Gastroesophageal sphincter (tissue), 4 donors: ENCODE measurements at regions not wholly inside any gene's neighbourhood (a gene's known extent, or its start where the extent isn't known, plus 50 kb on each side); places are given as distances from the start of the nearest gene placed in this dataset.

ENCODE experiments used
- ATAC-seq: fragments of 150-250 bp; one replicate; pipeline ENCODE4 v1.9.1; 2016; ENCODE audit warnings: mild to moderate bottlenecking, moderate library complexity
- H3K27ac ChIP-seq, 4 donors: fragments of 200-600 bp; sonication (generic) in 3 of 4; 1 replicate in 3 of 4; 2 replicates in 1 of 4; pipeline ENCODE4 v1.5.1; 2016 to 2019
- H3K27me3 ChIP-seq: fragments of 200-600 bp; sonication (generic); one replicate; pipeline ENCODE4 v1.5.1; 2019
- H3K36me3 ChIP-seq, 2 donors: fragments of 200-600 bp; sonication (generic); one replicate each; pipeline ENCODE4 v1.5.1; 2019; ENCODE audit warnings: control low read depth in 1 of 2
- H3K4me1 ChIP-seq, 3 donors: fragments of 200-600 bp; sonication (generic); 1 replicate in 2 of 3; 2 replicates in 1 of 3; pipeline ENCODE4 v1.5.1; 2016 to 2019; ENCODE audit warnings: control low read depth in 2 of 3
- H3K4me3 ChIP-seq, 2 donors: fragments of 200-600 bp; sonication (generic); one replicate each; pipeline ENCODE4 v1.5.1; 2019; ENCODE audit warnings: mild to moderate bottlenecking in 1 of 2, moderate library complexity in 1 of 2
- H3K9me3 ChIP-seq, 3 donors: fragments of 200-600 bp; sonication (generic); one replicate each; pipeline ENCODE4 v1.5.1; 2017 to 2019; ENCODE audit warnings: control low read depth in 2 of 3
- CTCF ChIP-seq, 4 experiments: fragments of 200-600 bp in 2 of 4; fragments of 450-650 bp in 2 of 4; sonication (generic) in 1 of 4; IDR thresholded peaks; one replicate each; pipeline ENCODE4 v1.5.1; 2017 to 2019; ENCODE audit warnings: antibody characterized with exemption in 4 of 4, mild to moderate bottlenecking in 2 of 4, moderate library complexity in 2 of 4
- EP300 ChIP-seq: sonication (generic); formaldehyde crosslinking; IDR thresholded peaks from one replicate; pipeline ENCODE4 v1.6.1; 2017; ENCODE audit warnings: antibody characterized with exemption, mild to moderate bottlenecking
- POLR2A ChIP-seq, 2 donors: fragments of 450-650 bp; IDR thresholded peaks; one replicate each; pipeline ENCODE4 v1.6.1; 2017; ENCODE audit warnings: antibody characterized with exemption in 2 of 2, mild to moderate bottlenecking in 2 of 2, moderate library complexity in 1 of 2
- POLR2AphosphoS5 ChIP-seq: sonication (generic); formaldehyde crosslinking; IDR thresholded peaks from one replicate; pipeline ENCODE4 v1.6.1; 2017; ENCODE audit warnings: antibody characterized with exemption
- WGBS, 2 donors: methylation state at CpG; one replicate each; pipeline ENCODE4 v1.1.5; 2018; ENCODE audit warnings: low coverage in 1 of 2; 5-methylcytosine and 5-hydroxymethylcytosine counted together

- H3K27ac ChIP-seq = no peak overlapping the region
- no peaks in the 10 kb centered on the region for H3K4me1 ChIP-seq
- H3K4me3 ChIP-seq = no peak overlapping the region
- H3K27me3 ChIP-seq = peaks cover 12% of the 10 kb centered on the region
- no peak for ATAC-seq
- WGBS, 2 donors = 47 to 74% methylated on average over 2 to 7 of the region's 7 CpGs
- no peak for TF ChIP-seq EP300
- TF ChIP-seq POLR2AphosphoS5 = no peak
- no peak for TF ChIP-seq POLR2A (IDR thresholded peaks at IDR 0.05)
- no peak for TF ChIP-seq CTCF (IDR thresholded peaks at IDR 0.05)
- H3K9me3 ChIP-seq = no peaks in the 10 kb centered on the region
- H3K36me3 ChIP-seq = no peaks in the 10 kb centered on the region
Observed at GRCh38 chr9:38195737-38196161, 126.7 kb upstream of the SHB start.

- 64 to 74% methylated on average over 3 of the region's 4 CpGs for WGBS, 2 donors
- H3K27ac ChIP-seq = no peak overlapping the region
- ATAC-seq = no peak
Observed at GRCh38 chr9:38194870-38195269, 125.8 kb upstream of the SHB start.

GRCh38 chr9:38192731-38193265 lies 123.8 kb upstream of the SHB start:
- no peak for TF ChIP-seq POLR2A (IDR thresholded peaks at IDR 0.05)
- no peak for TF ChIP-seq POLR2AphosphoS5
- TF ChIP-seq CTCF (IDR thresholded peaks at IDR 0.05) = no peak
- TF ChIP-seq EP300 = no peak
- ATAC-seq = no peak
- no CpG with 5 or more reads among the region's 4 CpGs for WGBS, 2 donors
- H3K4me3 ChIP-seq = no peak overlapping the region
- H3K4me1 ChIP-seq = no peaks in the 10 kb centered on the region
- no peak overlapping the region for H3K27ac ChIP-seq
- no peaks in the 10 kb centered on the region for H3K9me3 ChIP-seq
- H3K36me3 ChIP-seq = no peaks in the 10 kb centered on the region
- H3K27me3 ChIP-seq = peaks cover 12% of the 10 kb centered on the region

More at GRCh38 chr9:38194870-38195269, 125.8 kb upstream of the SHB start:
- Histone ChIP-seq H3K4me3 (no peak overlapping the region), H3K9me3 (no peaks in the 10 kb centered on the region), H3K4me1 (no peaks in the 10 kb centered on the region), H3K27me3 (peaks cover 12% of the 10 kb centered on the region), H3K36me3 (no peaks in the 10 kb centered on the region)
- TF ChIP-seq CTCF (IDR thresholded peaks at IDR 0.05) (no peak), POLR2A (IDR thresholded peaks at IDR 0.05) (no peak), EP300 (no peak), POLR2AphosphoS5 (no peak)

GRCh38 chr9:38186404-38187115 lies 117.5 kb upstream of the SHB start:
- Histone ChIP-seq H3K36me3 (no peaks in the 10 kb centered on the region), H3K4me3 (no peak overlapping the region), H3K9me3 (no peaks in the 10 kb centered on the region), H3K27me3 (peaks cover 5% of the 10 kb centered on the region), H3K27ac (no peak overlapping the region), H3K4me1 (no peaks in the 10 kb centered on the region)
- 70 to 77% methylated on average over 3 to 5 of the region's 5 CpGs for WGBS, 2 donors
- no peak for TF ChIP-seq CTCF (IDR thresholded peaks at IDR 0.05)
- no peak for TF ChIP-seq POLR2A (IDR thresholded peaks at IDR 0.05)
- no peak for TF ChIP-seq POLR2AphosphoS5
- no peak for TF ChIP-seq EP300
- ATAC-seq = no peak
